Activated naive CD8-positive, alpha-beta T cell treated with anti-CD3 and anti-CD28 coated beads, Interleukin-2, amount 10 ng/mL, durations not matched to agents 7 days and 5 days (primary cell): ENCODE measurements at regions not wholly inside any gene's neighbourhood (a gene's known extent, or its start where the extent isn't known, plus 50 kb on each side); places are given as distances from the start of the nearest gene placed in this dataset.
A peak's percentile ranks its signal among the peaks of the same experiment; 100 is the strongest.

Experiments
- ATAC-seq: fragments of 150-1000 bp; cut with Tn5 transposase; one replicate; pipeline ENCODE4 v1.10.0; 2021; ENCODE audit warnings: low read depth, moderate library complexity
- POLR2A ChIA-PET: fragments of 350-600 bp; sonication (Branson Sonifier 250); formaldehyde crosslinking; loops from one replicate; lab custom pipeline; 2021; ENCODE audit warnings: antibody characterized with exemption; lab: Charles Lee
- DNase-seq: peaks from one replicate; pipeline ENCODE4 v3.0.0; 2021
- H3K27ac Mint-ChIP-seq: one replicate; pipeline ENCODE4 v1.8.0; 2022; ENCODE audit warnings: mild to moderate bottlenecking, mixed read lengths
- H3K27me3 Mint-ChIP-seq: one replicate; pipeline ENCODE4 v1.8.0; 2022; ENCODE audit warnings: mild to moderate bottlenecking, moderate library complexity, mixed read lengths
- H3K36me3 Mint-ChIP-seq: one replicate; pipeline ENCODE4 v1.8.0; 2021; ENCODE audit warnings: mild to moderate bottlenecking, mixed read lengths
- H3K4me1 Mint-ChIP-seq: one replicate; pipeline ENCODE4 v1.8.0; 2021; ENCODE audit warnings: mixed read lengths
- H3K4me3 Mint-ChIP-seq: one replicate; pipeline ENCODE4 v1.8.0; 2022; ENCODE audit warnings: mild to moderate bottlenecking, moderate library complexity, mixed read lengths
- H3K9me3 Mint-ChIP-seq: one replicate; pipeline ENCODE4 v1.8.0; 2021; ENCODE audit warnings: mixed read lengths

DNA sequence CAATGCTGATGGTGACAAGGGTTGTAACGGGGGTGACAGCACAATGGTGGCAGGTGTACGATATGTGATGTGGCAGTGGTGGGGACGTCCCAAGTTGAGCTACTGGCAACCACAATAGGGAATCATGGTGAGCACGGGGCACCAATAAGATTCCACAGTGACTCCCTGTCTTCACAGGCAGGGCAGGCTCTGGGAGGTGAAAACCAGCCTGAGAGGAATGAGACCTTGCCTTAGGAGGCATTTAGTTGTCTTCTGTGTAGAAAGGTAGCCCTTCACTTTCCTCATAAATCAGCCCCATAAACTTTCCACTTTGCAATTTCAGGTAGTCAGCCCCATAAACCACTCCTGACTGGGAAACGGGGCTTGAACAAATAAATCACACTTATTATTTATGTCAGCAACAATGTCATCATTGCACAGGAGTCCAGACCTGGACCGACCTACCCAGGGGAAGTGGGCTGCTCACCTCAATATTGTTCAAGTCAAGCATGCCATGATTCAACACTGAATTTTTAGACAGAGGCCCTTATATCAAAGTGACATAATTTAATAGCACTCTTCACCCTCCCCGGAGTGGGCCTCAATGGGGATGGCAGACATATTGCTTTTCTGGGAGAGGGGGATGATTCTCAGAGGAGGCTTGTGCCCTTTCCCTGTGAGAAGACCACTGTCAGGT lies 150.8 kb downstream of the CDC5L start:
- no peak overlapping the region for H3K4me3 Mint-ChIP-seq
- H3K4me1 Mint-ChIP-seq = no peaks in the 10 kb centered on the region
- H3K9me3 Mint-ChIP-seq = no peaks in the 10 kb centered on the region
- DNase-seq = no peak
- no peak overlapping the region for H3K27ac Mint-ChIP-seq
- POLR2A ChIA-PET = no interaction called here
- H3K36me3 Mint-ChIP-seq = no peaks in the 10 kb centered on the region
- peaks cover 7% of the 10 kb centered on the region for H3K27me3 Mint-ChIP-seq
- no peak for ATAC-seq

DNA sequence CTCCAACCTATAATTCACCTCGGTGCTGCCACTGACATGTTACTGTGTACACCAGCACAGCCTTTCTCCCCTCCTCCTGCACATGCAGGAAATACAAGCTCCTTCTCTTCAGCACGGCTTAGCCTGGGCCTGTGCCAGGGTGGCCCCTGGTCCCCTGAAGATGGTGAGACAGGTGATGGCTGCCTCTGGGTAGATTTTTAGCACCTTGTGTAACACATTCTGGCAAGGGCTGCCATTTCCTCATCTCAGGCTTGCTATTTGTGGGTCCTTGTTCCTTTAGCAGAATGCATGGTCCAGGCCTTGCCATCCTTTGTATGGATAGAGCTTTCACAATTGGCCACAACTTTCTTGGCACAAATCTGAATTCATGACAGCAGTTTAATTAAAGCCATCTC lies 151.3 kb downstream of the CDC5L start:
- ATAC-seq (no peak), DNase-seq (no peak)
- no peak overlapping the region for H3K27ac Mint-ChIP-seq
- H3K9me3 Mint-ChIP-seq = no peaks in the 10 kb centered on the region
- peaks cover 7% of the 10 kb centered on the region for H3K27me3 Mint-ChIP-seq
- POLR2A ChIA-PET = no interaction called here
- no peak overlapping the region for H3K4me3 Mint-ChIP-seq
- no peaks in the 10 kb centered on the region for H3K4me1 Mint-ChIP-seq
- H3K36me3 Mint-ChIP-seq = no peaks in the 10 kb centered on the region

- ATAC-seq = no peak
- Mint-ChIP-seq H3K4me3 (no peak overlapping the region), H3K27me3 (peaks cover 7% of the 10 kb centered on the region), H3K4me1 (no peaks in the 10 kb centered on the region), H3K27ac (no peak overlapping the region), H3K36me3 (no peaks in the 10 kb centered on the region), H3K9me3 (no peaks in the 10 kb centered on the region)
- POLR2A ChIA-PET = no interaction called here
- DNase-seq = no peak
Observed at GRCh38 chr6:44539701-44540355, 152.3 kb downstream of the CDC5L start.

- POLR2A ChIA-PET = no interaction called here
- Mint-ChIP-seq H3K4me1 (no peaks in the 10 kb centered on the region), H3K27ac (no peak overlapping the region), H3K36me3 (no peaks in the 10 kb centered on the region), H3K27me3 (peaks cover 14% of the 10 kb centered on the region), H3K4me3 (no peak overlapping the region), H3K9me3 (no peaks in the 10 kb centered on the region)
- ATAC-seq (no peak), DNase-seq (no peak)
Observed at GRCh38 chr6:44540881-44541280, 153.4 kb downstream of the CDC5L start.

DNA sequence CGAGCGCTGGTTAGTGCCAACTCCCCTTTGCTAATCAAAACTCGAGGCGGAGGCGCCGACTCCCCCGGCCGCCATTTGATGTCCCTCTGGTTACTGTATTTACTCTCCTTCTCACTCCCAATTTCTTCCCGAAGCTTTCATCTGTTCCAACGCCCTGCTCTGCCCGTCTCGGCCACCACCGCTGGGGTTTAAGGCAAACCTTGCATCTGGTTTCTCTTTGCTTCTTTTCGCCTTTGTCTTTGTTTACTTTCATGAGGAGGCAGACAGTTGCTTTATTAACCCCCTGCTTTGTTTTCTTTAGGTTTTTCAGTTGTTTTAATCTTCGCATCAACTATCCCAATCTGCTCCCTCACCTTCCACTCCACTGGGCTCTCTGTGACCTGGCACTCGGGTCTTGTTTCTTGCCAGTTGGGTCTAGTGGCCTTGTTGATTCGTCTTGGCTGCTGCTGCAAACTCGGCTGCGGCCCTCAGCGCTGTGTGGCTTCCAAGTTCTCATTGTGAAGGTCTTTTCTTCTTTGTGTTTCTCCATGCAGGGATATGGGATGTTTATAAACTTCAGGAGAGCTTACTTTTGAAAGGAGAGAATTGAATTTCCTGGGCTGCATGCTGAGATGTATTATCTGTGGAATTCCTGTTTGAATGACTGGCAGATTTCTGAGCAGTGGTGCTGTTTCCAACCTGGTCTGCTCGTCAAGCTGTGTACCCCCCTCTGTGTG lies 155.1 kb downstream of the CDC5L start:
- peak overlapping the region; percentile 11 for H3K27ac Mint-ChIP-seq
- H3K36me3 Mint-ChIP-seq = no peaks in the 10 kb centered on the region
- ATAC-seq (no peak), DNase-seq (no peak)
- POLR2A ChIA-PET = no interaction called here
- no peaks in the 10 kb centered on the region for H3K9me3 Mint-ChIP-seq
- H3K27me3 Mint-ChIP-seq = peaks cover 16% of the 10 kb centered on the region
- no peak overlapping the region for H3K4me3 Mint-ChIP-seq
- no peaks in the 10 kb centered on the region for H3K4me1 Mint-ChIP-seq

DNA sequence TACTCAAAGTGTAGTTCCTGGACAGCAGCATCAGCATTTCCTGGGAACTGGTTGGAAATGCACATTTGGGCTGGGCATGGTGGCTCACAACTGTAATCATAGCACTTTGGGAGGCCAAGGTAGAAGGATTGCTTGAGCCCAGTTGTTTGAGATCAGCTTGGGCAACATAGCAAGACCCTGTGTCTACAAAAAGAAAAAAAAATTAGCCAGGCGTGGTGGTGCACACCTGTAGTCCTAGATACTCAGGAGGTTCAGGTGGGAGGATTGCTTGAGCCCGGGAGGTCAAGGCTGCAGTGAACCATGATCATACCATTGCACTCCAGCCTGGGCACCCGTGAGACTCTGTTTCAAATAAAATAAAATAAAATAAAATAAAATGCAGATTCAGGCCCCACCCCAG lies 156.2 kb downstream of the CDC5L start:
- Mint-ChIP-seq H3K27ac (no peak overlapping the region), H3K4me1 (no peaks in the 10 kb centered on the region), H3K4me3 (no peak overlapping the region), H3K9me3 (no peaks in the 10 kb centered on the region), H3K36me3 (no peaks in the 10 kb centered on the region), H3K27me3 (peaks cover 16% of the 10 kb centered on the region)
- DNase-seq (no peak), ATAC-seq (no peak)
- POLR2A ChIA-PET = no interaction called here

GRCh38 chr6:44545224-44545623 lies 157.7 kb downstream of the CDC5L start:
- H3K4me1 Mint-ChIP-seq = no peaks in the 10 kb centered on the region

GRCh38 chr6:44548319-44548718 lies 160.8 kb downstream of the CDC5L start:
- H3K36me3 Mint-ChIP-seq = no peaks in the 10 kb centered on the region
- no peaks in the 10 kb centered on the region for H3K4me1 Mint-ChIP-seq
- H3K27me3 Mint-ChIP-seq = peaks cover 11% of the 10 kb centered on the region
- H3K27ac Mint-ChIP-seq = no peak overlapping the region
- no peak overlapping the region for H3K4me3 Mint-ChIP-seq
- no peaks in the 10 kb centered on the region for H3K9me3 Mint-ChIP-seq
- no peak for DNase-seq
- no peak for ATAC-seq
- POLR2A ChIA-PET = no interaction called here

More at GRCh38 chr6:44545224-44545623, 157.7 kb downstream of the CDC5L start:
- Mint-ChIP-seq H3K4me3 (no peak overlapping the region), H3K27me3 (peaks cover 16% of the 10 kb centered on the region), H3K9me3 (no peaks in the 10 kb centered on the region), H3K27ac (no peak overlapping the region), H3K36me3 (no peaks in the 10 kb centered on the region)
- POLR2A ChIA-PET = no interaction called here
- no peak for DNase-seq
- no peak for ATAC-seq

- Mint-ChIP-seq H3K4me3 (no peak overlapping the region), H3K9me3 (no peaks in the 10 kb centered on the region), H3K27me3 (peaks cover 11% of the 10 kb centered on the region), H3K36me3 (no peaks in the 10 kb centered on the region), H3K4me1 (no peaks in the 10 kb centered on the region), H3K27ac (no peak overlapping the region)
- POLR2A ChIA-PET = no interaction called here
- DNase-seq (no peak), ATAC-seq (no peak)
Observed at GRCh38 chr6:44549516-44549915, 162.0 kb downstream of the CDC5L start.

GRCh38 chr6:44554194-44554593 lies 166.7 kb downstream of the CDC5L start:
- no peak for DNase-seq
- Mint-ChIP-seq H3K4me1 (no peaks in the 10 kb centered on the region), H3K27me3 (peaks cover 13% of the 10 kb centered on the region), H3K36me3 (no peaks in the 10 kb centered on the region), H3K9me3 (no peaks in the 10 kb centered on the region), H3K4me3 (no peak overlapping the region), H3K27ac (no peak overlapping the region)
- POLR2A ChIA-PET = no interaction called here
- no peak for ATAC-seq

- H3K27ac Mint-ChIP-seq = no peak overlapping the region
- DNase-seq = no peak
- no peaks in the 10 kb centered on the region for H3K36me3 Mint-ChIP-seq
- H3K4me3 Mint-ChIP-seq = no peak overlapping the region
- POLR2A ChIA-PET = no interaction called here
- ATAC-seq = no peak
- H3K9me3 Mint-ChIP-seq = no peaks in the 10 kb centered on the region
- no peaks in the 10 kb centered on the region for H3K4me1 Mint-ChIP-seq
- peaks cover 20% of the 10 kb centered on the region for H3K27me3 Mint-ChIP-seq
Observed at GRCh38 chr6:44554861-44555260, 167.4 kb downstream of the CDC5L start.

DNA sequence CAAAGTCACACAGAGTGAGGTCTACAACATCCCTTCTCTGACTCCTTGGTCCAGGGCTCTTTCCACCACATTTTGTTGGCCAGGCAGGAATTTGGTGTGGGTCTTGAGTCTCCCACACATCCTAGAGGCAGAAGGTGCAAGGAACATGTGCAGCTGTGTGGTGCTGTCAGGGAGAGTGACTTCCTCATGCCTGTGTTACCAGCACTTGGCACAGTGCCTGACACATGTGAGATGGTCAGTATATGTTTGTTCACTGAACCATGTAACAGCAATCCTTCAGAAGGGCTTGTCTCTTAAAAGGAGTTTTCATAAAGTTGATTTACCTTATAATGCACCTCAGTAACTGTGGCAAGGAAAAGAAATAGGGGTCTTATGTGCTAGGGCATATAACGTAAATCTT lies 168.5 kb downstream of the CDC5L start:
- H3K36me3 Mint-ChIP-seq = no peaks in the 10 kb centered on the region

DNA sequence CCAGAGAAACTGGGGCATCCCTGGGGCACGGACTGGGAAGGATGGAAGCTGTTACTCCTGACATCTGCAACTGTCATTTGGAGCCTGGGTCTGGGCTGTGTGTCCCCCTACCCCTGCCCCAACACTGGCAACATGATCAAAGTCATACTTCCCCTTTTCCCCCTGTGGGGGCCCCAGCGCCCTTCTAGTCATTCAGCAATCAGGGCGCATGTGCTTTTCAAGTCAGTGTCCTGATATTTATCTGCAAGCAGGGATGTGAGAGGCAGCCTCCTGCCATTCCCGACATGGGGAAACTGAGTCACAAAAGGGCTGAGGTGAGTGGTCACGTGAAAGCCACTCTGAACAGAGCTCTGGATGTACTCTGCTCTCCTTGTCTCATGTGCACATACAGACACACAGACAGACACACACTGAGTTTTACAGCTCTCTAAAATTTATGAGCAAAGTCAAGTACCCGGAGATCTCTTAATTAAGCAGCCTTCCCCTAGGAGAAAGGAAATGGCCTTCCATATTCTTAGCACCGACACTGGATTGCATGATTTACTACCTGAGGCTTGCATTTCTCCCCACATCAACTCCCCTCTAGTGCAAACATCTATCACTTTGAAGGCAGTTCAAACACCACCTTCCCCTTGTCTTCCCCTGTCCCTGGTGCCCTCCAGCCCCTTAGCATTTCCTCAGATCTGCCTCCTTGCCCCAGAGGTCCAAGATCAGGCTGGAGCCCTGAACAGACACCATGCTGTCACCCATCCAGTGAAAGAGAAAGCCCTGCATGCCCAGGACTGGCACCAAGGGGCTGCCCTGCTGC lies 170.7 kb downstream of the CDC5L start:
- no peaks in the 10 kb centered on the region for H3K36me3 Mint-ChIP-seq

More for the DNA sequence above, 168.5 kb downstream of the CDC5L start:
- H3K4me3 Mint-ChIP-seq = no peak overlapping the region
- ATAC-seq (no peak), DNase-seq (no peak)
- peaks cover 29% of the 10 kb centered on the region for H3K27me3 Mint-ChIP-seq
- H3K27ac Mint-ChIP-seq = no peak overlapping the region
- no peaks in the 10 kb centered on the region for H3K9me3 Mint-ChIP-seq
- POLR2A ChIA-PET = no interaction called here
- no peaks in the 10 kb centered on the region for H3K4me1 Mint-ChIP-seq

More for the DNA sequence above, 170.7 kb downstream of the CDC5L start:
- Mint-ChIP-seq H3K9me3 (no peaks in the 10 kb centered on the region), H3K4me3 (no peak overlapping the region), H3K27me3 (peaks cover 33% of the 10 kb centered on the region), H3K4me1 (peaks cover 6% of the 10 kb centered on the region), H3K27ac (no peak overlapping the region)
- ATAC-seq (no peak), DNase-seq (no peak)
- POLR2A ChIA-PET = no interaction called here
